Gastrocnemius medialis (tissue), 4 donors: ENCODE measurements at regions not wholly inside any gene's neighbourhood (a gene's known extent, or its start where the extent isn't known, plus 50 kb on each side); places are given as distances from the start of the nearest gene placed in this dataset.

ENCODE experiments used
- CTCF ChIP-seq, 5 experiments: fragments of 450-650 bp in 3 of 5; fragments of 200-600 bp in 2 of 5; sonication (generic) in 2 of 5; IDR thresholded peaks in 4 of 5; conservative IDR thresholded peaks in 1 of 5; 1 replicate in 4 of 5; 2 replicates in 1 of 5; pipeline ENCODE4 v1.5.1; 2016 to 2019; ENCODE audit warnings: antibody characterized with exemption in 5 of 5, mild to moderate bottlenecking in 3 of 5, moderate library complexity in 3 of 5
- POLR2A ChIP-seq, 2 donors: fragments of 450-650 bp; IDR thresholded peaks; one replicate each; pipeline ENCODE4 v1.6.1; 2017; ENCODE audit warnings: antibody characterized with exemption in 2 of 2, mild to moderate bottlenecking in 2 of 2, moderate library complexity in 2 of 2

- TF ChIP-seq POLR2A (IDR thresholded peaks at IDR 0.05) (no peak), CTCF (IDR thresholded peaks at IDR 0.05 in 4 of 5, conservative IDR thresholded peaks at IDR 0.05 in 1 of 5) (no peak)
Observed at GRCh38 chr5:102596951-102597350, 98.2 kb upstream of the SLCO6A1 start.
